Smooth muscle cell (in vitro differentiated cells): ENCODE measurements at regions not wholly inside any gene's neighbourhood (a gene's known extent, or its start where the extent isn't known, plus 50 kb on each side); places are given as distances from the start of the nearest gene placed in this dataset.

ENCODE experiments used
- DNase-seq: peaks from one replicate; lab custom pipeline; 2025; ENCODE audit not compliant: unreplicated experiment; lab: John Stamatoyannopoulos, UW
- H2AFZ ChIP-seq: fragments of 200-600 bp; sonication (generic); 2 replicates; pipeline ENCODE4 v1.6.0; 2016; ENCODE audit warnings: antibody characterized with exemption, low read depth, mild to moderate bottlenecking
- H3F3A ChIP-seq: fragments of 200-600 bp; sonication (generic); 2 replicates; pipeline ENCODE4 v1.6.0; 2017; ENCODE audit warnings: antibody characterized with exemption, low read depth
- H3K27ac ChIP-seq: fragments of 200-600 bp; sonication (generic); 2 replicates; pipeline ENCODE4 v1.5.1; 2016; ENCODE audit warnings: low read depth, mild to moderate bottlenecking
- H3K27me3 ChIP-seq: fragments of 200-600 bp; sonication (generic); 2 replicates; pipeline ENCODE4 v1.6.1; 2016; ENCODE audit warnings: low read depth, mild to moderate bottlenecking
- H3K36me3 ChIP-seq: fragments of 200-600 bp; sonication (generic); 2 replicates; pipeline ENCODE4 v1.5.1; 2016; ENCODE audit warnings: low read depth
- H3K4me1 ChIP-seq: fragments of 200-600 bp; sonication (generic); 2 replicates; pipeline ENCODE4 v1.5.1; 2016; ENCODE audit warnings: low read depth
- H3K4me2 ChIP-seq: fragments of 200-600 bp; sonication (generic); 2 replicates; pipeline ENCODE4 v1.6.0; 2016; ENCODE audit warnings: mild to moderate bottlenecking
- H3K4me3 ChIP-seq: fragments of 200-600 bp; sonication (generic); 2 replicates; pipeline ENCODE4 v1.5.1; 2016; ENCODE audit warnings: mild to moderate bottlenecking
- H3K79me2 ChIP-seq: fragments of 200-600 bp; sonication (generic); 2 replicates; pipeline ENCODE4 v1.6.0; 2016; ENCODE audit warnings: low read depth, mild to moderate bottlenecking
- H3K9ac ChIP-seq: fragments of 200-600 bp; sonication (generic); 2 replicates; pipeline ENCODE4 v1.6.0; 2016; ENCODE audit warnings: low read depth
- H3K9me3 ChIP-seq: fragments of 200-600 bp; sonication (generic); replicated peaks from 2 replicates; pipeline ENCODE4 v1.5.1; 2016; ENCODE audit warnings: low read depth
- H4K20me1 ChIP-seq: fragments of 200-600 bp; sonication (generic); 2 replicates; pipeline ENCODE4 v1.6.0; 2016; ENCODE audit warnings: low read depth
- CTCF ChIP-seq: fragments of 200-600 bp; sonication (generic); IDR thresholded peaks from 2 replicates; pipeline ENCODE4 v1.5.1; 2017; ENCODE audit warnings: borderline replicate concordance, mild to moderate bottlenecking, antibody characterized with exemption; ENCODE audit not compliant: insufficient read depth, poor library complexity, severe bottlenecking
- WGBS: methylation state at CpG from one replicate; pipeline ENCODE4 v1.1.7; 2016; ENCODE audit warnings: low lambda C conversion rate; 5-methylcytosine and 5-hydroxymethylcytosine counted together

- H3K27ac ChIP-seq: no peak overlapping the region
Measured at GRCh38 chr20:19807946-19808330, 49.9 kb downstream of the RIN2 start.

GRCh38 chr20:19808498-19808897, 50.4 kb downstream of the RIN2 start:
- no peaks in the 10 kb centered on the region for H3K4me1 ChIP-seq
- no peak overlapping the region for H2AFZ ChIP-seq
- no peaks in the 10 kb centered on the region for H3K79me2 ChIP-seq
- no peaks in the 10 kb centered on the region for H3K27me3 ChIP-seq
- H3K4me3 ChIP-seq: no peak overlapping the region
- no peak overlapping the region for H3K9ac ChIP-seq
- no peak overlapping the region for H3K4me2 ChIP-seq
- no peaks in the 10 kb centered on the region for H3K36me3 ChIP-seq
- no peak for TF ChIP-seq CTCF
- no peak for DNase-seq
- H3F3A ChIP-seq: no peaks in the 10 kb centered on the region
- 92% methylated on average over 8 of the region's 8 CpGs for WGBS
- H3K27ac ChIP-seq: no peak overlapping the region
- H4K20me1 ChIP-seq: no peaks in the 10 kb centered on the region
- no peaks in the 10 kb centered on the region for H3K9me3 ChIP-seq

More at GRCh38 chr20:19807946-19808330, 49.9 kb downstream of the RIN2 start:
- Histone ChIP-seq H3K27me3 (no peaks in the 10 kb centered on the region), H3K9me3 (no peaks in the 10 kb centered on the region), H3K36me3 (no peaks in the 10 kb centered on the region), H3K9ac (no peak overlapping the region), H2AFZ (no peak overlapping the region), H3K4me1 (no peaks in the 10 kb centered on the region), H3K4me3 (no peak overlapping the region), H3F3A (no peaks in the 10 kb centered on the region), H3K4me2 (no peak overlapping the region), H3K79me2 (no peaks in the 10 kb centered on the region), H4K20me1 (no peaks in the 10 kb centered on the region)
- no peak for DNase-seq
- TF ChIP-seq CTCF: no peak
- WGBS: 76% methylated on average over 6 of the region's 6 CpGs

DNA sequence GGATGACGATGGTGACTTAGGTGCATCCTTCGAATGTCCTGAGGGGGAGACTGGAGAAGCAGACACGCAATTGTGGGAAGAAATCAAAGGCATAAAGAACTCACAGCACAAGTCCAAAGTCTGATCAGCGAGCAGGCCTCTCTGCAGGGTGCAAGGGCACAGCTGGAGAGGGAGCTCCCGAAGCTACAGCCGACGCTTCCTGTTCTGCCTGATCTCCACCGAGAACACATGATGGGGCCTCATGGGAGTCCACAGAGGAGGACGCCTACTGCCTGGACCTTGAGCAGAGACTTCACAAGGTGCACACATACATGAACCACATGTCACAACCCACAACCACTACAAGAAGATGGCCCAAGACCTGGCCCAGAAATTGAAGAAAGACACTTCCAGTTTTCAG, 51.4 kb downstream of the RIN2 start:
- Histone ChIP-seq H3K9ac (no peak overlapping the region), H3K4me1 (no peaks in the 10 kb centered on the region), H3K36me3 (no peaks in the 10 kb centered on the region), H3K27me3 (no peaks in the 10 kb centered on the region), H3K79me2 (no peaks in the 10 kb centered on the region), H3K4me3 (no peak overlapping the region), H3K4me2 (no peak overlapping the region), H4K20me1 (no peaks in the 10 kb centered on the region), H3K27ac (no peak overlapping the region), H2AFZ (no peak overlapping the region), H3F3A (peaks cover 4% of the 10 kb centered on the region), H3K9me3 (no peaks in the 10 kb centered on the region)
- no peak for TF ChIP-seq CTCF
- DNase-seq: no peak
- WGBS: 98% methylated on average over 9 of the region's 9 CpGs

DNA sequence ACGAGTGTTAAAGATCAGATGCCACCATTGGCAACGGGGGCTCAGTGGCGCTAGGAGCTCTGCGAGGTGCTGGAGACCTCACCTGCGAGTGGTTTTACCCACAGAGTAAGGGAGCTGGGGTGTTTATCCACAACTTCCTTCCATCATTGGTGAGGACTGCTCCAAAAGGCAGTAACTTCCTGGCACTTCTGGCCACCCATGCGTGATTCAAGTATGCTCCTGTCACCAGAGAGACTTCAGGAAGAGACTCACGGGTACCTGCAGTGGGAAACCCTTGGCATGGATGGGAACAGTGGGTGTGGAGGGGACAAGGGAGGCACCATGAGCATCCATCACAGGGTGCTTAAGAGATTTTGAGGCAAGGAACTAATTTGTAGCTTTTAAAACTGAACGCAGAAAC, 53.2 kb downstream of the RIN2 start:
- H3K9ac ChIP-seq: no peak overlapping the region
- H3K27me3 ChIP-seq: no peaks in the 10 kb centered on the region
- H4K20me1 ChIP-seq: no peaks in the 10 kb centered on the region
- H2AFZ ChIP-seq: no peak overlapping the region
- no peak overlapping the region for H3K4me3 ChIP-seq
- no peaks in the 10 kb centered on the region for H3K79me2 ChIP-seq
- H3F3A ChIP-seq: peaks cover 8% of the 10 kb centered on the region
- no peaks in the 10 kb centered on the region for H3K9me3 ChIP-seq
- H3K27ac ChIP-seq: no peak overlapping the region
- H3K4me1 ChIP-seq: peaks cover 7% of the 10 kb centered on the region
- no peak for TF ChIP-seq CTCF
- no peak overlapping the region for H3K4me2 ChIP-seq
- 95% methylated on average over 8 of the region's 8 CpGs for WGBS
- DNase-seq: no peak
- no peaks in the 10 kb centered on the region for H3K36me3 ChIP-seq
